ENCODE measurements at regions not wholly inside any gene's neighbourhood (a gene's known extent, or its start where the extent isn't known, plus 50 kb on each side); places are given as distances from the start of the nearest gene placed in this dataset.

- TF ChIP-seq, protein P1, sequence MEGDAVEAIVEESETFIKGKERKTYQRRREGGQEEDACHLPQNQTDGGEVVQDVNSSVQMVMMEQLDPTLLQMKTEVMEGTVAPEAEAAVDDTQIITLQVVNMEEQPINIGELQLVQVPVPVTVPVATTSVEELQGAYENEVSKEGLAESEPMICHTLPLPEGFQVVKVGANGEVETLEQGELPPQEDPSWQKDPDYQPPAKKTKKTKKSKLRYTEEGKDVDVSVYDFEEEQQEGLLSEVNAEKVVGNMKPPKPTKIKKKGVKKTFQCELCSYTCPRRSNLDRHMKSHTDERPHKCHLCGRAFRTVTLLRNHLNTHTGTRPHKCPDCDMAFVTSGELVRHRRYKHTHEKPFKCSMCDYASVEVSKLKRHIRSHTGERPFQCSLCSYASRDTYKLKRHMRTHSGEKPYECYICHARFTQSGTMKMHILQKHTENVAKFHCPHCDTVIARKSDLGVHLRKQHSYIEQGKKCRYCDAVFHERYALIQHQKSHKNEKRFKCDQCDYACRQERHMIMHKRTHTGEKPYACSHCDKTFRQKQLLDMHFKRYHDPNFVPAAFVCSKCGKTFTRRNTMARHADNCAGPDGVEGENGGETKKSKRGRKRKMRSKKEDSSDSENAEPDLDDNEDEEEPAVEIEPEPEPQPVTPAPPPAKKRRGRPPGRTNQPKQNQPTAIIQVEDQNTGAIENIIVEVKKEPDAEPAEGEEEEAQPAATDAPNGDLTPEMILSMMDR (IDR thresholded peaks at IDR 0.05): no peak
- TF ChIP-seq EZH2 (IDR thresholded peaks at IDR 0.05) (no peak), EZH2phosphoT487 (IDR thresholded peaks at IDR 0.05) (no peak)
Measured at GRCh38 chr13:67752759-67753158, 522.6 kb upstream of the PCDH9 start.

Data from neural progenitor cell (in vitro differentiated cells).